ENCODE measurements at regions not wholly inside any gene's neighbourhood (a gene's known extent, or its start where the extent isn't known, plus 50 kb on each side); places are given as distances from the start of the nearest gene placed in this dataset.

GRCh38 chr6:103522045-103522444 lies 1337.7 kb downstream of the HACE1 start:
- H3K27ac Mint-ChIP-seq, result no peak overlapping the region
- no peaks in the 10 kb centered on the region for H3K36me3 Mint-ChIP-seq
- no peaks in the 10 kb centered on the region for H3K27me3 Mint-ChIP-seq (ENCODE audit: low read depth)
- H3K4me3 Mint-ChIP-seq, result no peak overlapping the region
- H3K9me3 Mint-ChIP-seq, result peaks cover 12% of the 10 kb centered on the region
- no peaks in the 10 kb centered on the region for H3K4me1 Mint-ChIP-seq
- ChIA-PET POLR2A (no interaction called here), CTCF (no interaction called here)
- ATAC-seq, result peak; percentile 98
- TF ChIP-seq PRRX2 (CRISPR knock-in tag; IDR thresholded peaks at IDR 0.05) (no peak), KAT7 (CRISPR knock-in tag; IDR thresholded peaks at IDR 0.05; ENCODE audit: borderline replicate concordance) (no peak), ATF1 (CRISPR knock-in tag; IDR thresholded peaks at IDR 0.05) (no peak), NR1H2 (CRISPR knock-in tag; IDR thresholded peaks at IDR 0.05) (no peak), FOXK1 (CRISPR knock-in tag; IDR thresholded peaks at IDR 0.05) (no peak), ZNF138 (CRISPR knock-in tag; conservative IDR thresholded peaks at IDR 0.05) (no peak), CDX4 (CRISPR knock-in tag; IDR thresholded peaks at IDR 0.05; ENCODE audit: borderline replicate concordance) (no peak), ESRRA (CRISPR knock-in tag; IDR thresholded peaks at IDR 0.05; ENCODE audit: borderline replicate concordance) (no peak), MAX (CRISPR knock-in tag; IDR thresholded peaks at IDR 0.05) (no peak), ZNF512 (CRISPR knock-in tag; IDR thresholded peaks at IDR 0.05; ENCODE audit: borderline replicate concordance) (no peak), SP1 (CRISPR knock-in tag; conservative IDR thresholded peaks at IDR 0.05) (no peak), ZNF532 (CRISPR knock-in tag; IDR thresholded peaks at IDR 0.05; ENCODE audit: borderline replicate concordance) (no peak), HMGA2 (CRISPR knock-in tag; IDR thresholded peaks at IDR 0.05) (no peak), ZNF396 (CRISPR knock-in tag; IDR thresholded peaks at IDR 0.05; ENCODE audit: borderline replicate concordance) (no peak), SOX15 (CRISPR knock-in tag; IDR thresholded peaks at IDR 0.05) (no peak), MLX (CRISPR knock-in tag; IDR thresholded peaks at IDR 0.05) (no peak), ZSCAN18 (CRISPR knock-in tag; IDR thresholded peaks at IDR 0.05) (no peak), AFF4 (CRISPR knock-in tag; IDR thresholded peaks at IDR 0.05; ENCODE audit: borderline replicate concordance) (no peak)
- DNase-seq (ENCODE audit: low spot score), result peak; percentile 32

All from WTC11 (cell line).